KMS-11 (cell line): ENCODE measurements at regions not wholly inside any gene's neighbourhood (a gene's known extent, or its start where the extent isn't known, plus 50 kb on each side); places are given as distances from the start of the nearest gene placed in this dataset.

Source experiments
- H2AFZ ChIP-seq: fragments of 200-600 bp; sonication (generic); 2 replicates; pipeline ENCODE4 v1.6.1; 2016; ENCODE audit warnings: antibody characterized with exemption, mixed run types, low read depth
- H3K27ac ChIP-seq: fragments of 200-600 bp; sonication (generic); 2 replicates; pipeline ENCODE4 v1.6.1; 2016; ENCODE audit warnings: mild to moderate bottlenecking, mixed run types
- H3K27me3 ChIP-seq: fragments of 200-600 bp; sonication (generic); 2 replicates; pipeline ENCODE4 v1.6.1; 2017; ENCODE audit warnings: mild to moderate bottlenecking, low read depth, mixed run types, moderate library complexity; ENCODE audit not compliant: insufficient read depth
- H3K36me3 ChIP-seq: fragments of 200-600 bp; sonication (generic); 2 replicates; pipeline ENCODE4 v1.6.1; 2017; ENCODE audit warnings: mild to moderate bottlenecking, mixed run types; ENCODE audit not compliant: insufficient read depth
- H3K4me1 ChIP-seq: fragments of 200-600 bp; sonication (generic); 2 replicates; pipeline ENCODE4 v1.6.1; 2016; ENCODE audit warnings: mild to moderate bottlenecking, low read depth, mixed run types; ENCODE audit not compliant: poor library complexity, severe bottlenecking
- H3K4me2 ChIP-seq: fragments of 200-600 bp; sonication (generic); 2 replicates; pipeline ENCODE4 v1.7.0; 2016; ENCODE audit warnings: mild to moderate bottlenecking, mixed run types
- H3K4me3 ChIP-seq: fragments of 200-600 bp; sonication (generic); IDR thresholded peaks from 2 replicates; pipeline ENCODE4 v1.6.1; 2017; ENCODE audit warnings: low read depth, low read length, mixed read lengths; ENCODE audit not compliant: insufficient read depth
- H3K79me2 ChIP-seq: fragments of 200-600 bp; sonication (generic); 2 replicates; pipeline ENCODE4 v1.6.1; 2016; ENCODE audit warnings: low read depth, mixed run types; ENCODE audit not compliant: insufficient read depth
- H3K9ac ChIP-seq: fragments of 200-600 bp; sonication (generic); 2 replicates; pipeline ENCODE4 v1.6.1; 2016; ENCODE audit warnings: mild to moderate bottlenecking, mixed run types
- H4K20me1 ChIP-seq: fragments of 200-600 bp; sonication (generic); 2 replicates; pipeline ENCODE4 v1.6.1; 2016; ENCODE audit warnings: mild to moderate bottlenecking, mixed run types; ENCODE audit not compliant: insufficient read depth
- TF ChIP-seq, protein P1 (sequence below): fragments of 200-600 bp; sonication (generic); conservative IDR thresholded peaks from 2 replicates; pipeline ENCODE4 v1.6.1; 2017; ENCODE audit warnings: low read depth, mild to moderate bottlenecking, antibody characterized with exemption, low read length, moderate library complexity, mixed read lengths

GRCh38 chr18:47485221-47485797 lies 233.8 kb upstream of the SKOR2 start:
- Histone ChIP-seq H3K9ac (no peak overlapping the region), H3K36me3 (no peaks in the 10 kb centered on the region), H3K79me2 (no peaks in the 10 kb centered on the region), H3K27ac (no peak overlapping the region), H2AFZ (no peak overlapping the region), H4K20me1 (no peaks in the 10 kb centered on the region), H3K27me3 (no peaks in the 10 kb centered on the region), H3K4me2 (no peak overlapping the region), H3K4me1 (no peaks in the 10 kb centered on the region), H3K4me3 (no peak overlapping the region)
- TF ChIP-seq, protein P1, sequence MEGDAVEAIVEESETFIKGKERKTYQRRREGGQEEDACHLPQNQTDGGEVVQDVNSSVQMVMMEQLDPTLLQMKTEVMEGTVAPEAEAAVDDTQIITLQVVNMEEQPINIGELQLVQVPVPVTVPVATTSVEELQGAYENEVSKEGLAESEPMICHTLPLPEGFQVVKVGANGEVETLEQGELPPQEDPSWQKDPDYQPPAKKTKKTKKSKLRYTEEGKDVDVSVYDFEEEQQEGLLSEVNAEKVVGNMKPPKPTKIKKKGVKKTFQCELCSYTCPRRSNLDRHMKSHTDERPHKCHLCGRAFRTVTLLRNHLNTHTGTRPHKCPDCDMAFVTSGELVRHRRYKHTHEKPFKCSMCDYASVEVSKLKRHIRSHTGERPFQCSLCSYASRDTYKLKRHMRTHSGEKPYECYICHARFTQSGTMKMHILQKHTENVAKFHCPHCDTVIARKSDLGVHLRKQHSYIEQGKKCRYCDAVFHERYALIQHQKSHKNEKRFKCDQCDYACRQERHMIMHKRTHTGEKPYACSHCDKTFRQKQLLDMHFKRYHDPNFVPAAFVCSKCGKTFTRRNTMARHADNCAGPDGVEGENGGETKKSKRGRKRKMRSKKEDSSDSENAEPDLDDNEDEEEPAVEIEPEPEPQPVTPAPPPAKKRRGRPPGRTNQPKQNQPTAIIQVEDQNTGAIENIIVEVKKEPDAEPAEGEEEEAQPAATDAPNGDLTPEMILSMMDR: no peak

DNA sequence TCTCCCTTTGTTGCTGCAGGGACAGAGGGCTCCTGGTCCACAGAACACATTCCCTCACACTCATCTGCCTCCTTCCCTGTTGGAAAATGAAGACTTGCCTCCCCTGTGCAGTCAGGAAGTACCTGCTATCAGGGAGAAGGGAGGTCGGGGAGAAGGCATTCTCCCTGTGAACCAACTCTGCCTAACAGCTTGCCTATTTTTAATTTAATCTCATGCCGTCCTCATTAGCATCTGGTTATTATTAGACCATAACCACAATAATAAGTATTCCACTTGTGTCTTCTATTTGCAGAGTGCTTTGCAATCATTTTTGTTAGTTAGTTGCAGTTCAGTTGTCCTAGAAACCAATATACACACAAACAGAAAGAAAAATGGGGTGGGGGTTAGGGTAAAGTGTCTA lies 232.6 kb upstream of the SKOR2 start:
- H3K4me2 ChIP-seq: no peak overlapping the region
- H3K27me3 ChIP-seq: no peaks in the 10 kb centered on the region
- no peak overlapping the region for H3K27ac ChIP-seq
- H3K9ac ChIP-seq: no peak overlapping the region
- H4K20me1 ChIP-seq: no peaks in the 10 kb centered on the region
- no peaks in the 10 kb centered on the region for H3K36me3 ChIP-seq
- H3K79me2 ChIP-seq: no peaks in the 10 kb centered on the region
- no peak overlapping the region for H2AFZ ChIP-seq
- no peak overlapping the region for H3K4me3 ChIP-seq
- H3K4me1 ChIP-seq: no peaks in the 10 kb centered on the region
- TF ChIP-seq, protein P1: no peak

- H4K20me1 ChIP-seq: no peaks in the 10 kb centered on the region
- H3K27ac ChIP-seq: no peak overlapping the region
- H2AFZ ChIP-seq: no peak overlapping the region
- H3K36me3 ChIP-seq: no peaks in the 10 kb centered on the region
- no peaks in the 10 kb centered on the region for H3K79me2 ChIP-seq
- no peak overlapping the region for H3K4me2 ChIP-seq
- TF ChIP-seq, protein P1: no peak
- no peak overlapping the region for H3K4me3 ChIP-seq
- H3K4me1 ChIP-seq: no peaks in the 10 kb centered on the region
- no peak overlapping the region for H3K9ac ChIP-seq
- no peaks in the 10 kb centered on the region for H3K27me3 ChIP-seq
These were observed 228.7 kb upstream of the SKOR2 start for GRCh38 chr18:47480166-47480565.

GRCh38 chr18:47471784-47472183 lies 220.3 kb upstream of the SKOR2 start:
- no peak overlapping the region for H3K27ac ChIP-seq
- H3K9ac ChIP-seq: no peak overlapping the region
- H3K4me1 ChIP-seq: no peaks in the 10 kb centered on the region
- no peak overlapping the region for H3K4me2 ChIP-seq
- H3K27me3 ChIP-seq: no peaks in the 10 kb centered on the region
- H2AFZ ChIP-seq: no peak overlapping the region
- H3K4me3 ChIP-seq: no peak overlapping the region
- no peaks in the 10 kb centered on the region for H3K36me3 ChIP-seq
- H3K79me2 ChIP-seq: no peaks in the 10 kb centered on the region
- no peaks in the 10 kb centered on the region for H4K20me1 ChIP-seq
- TF ChIP-seq, protein P1: no peak
